Caki2 (cell line): ENCODE measurements at regions not wholly inside any gene's neighbourhood (a gene's known extent, or its start where the extent isn't known, plus 50 kb on each side); places are given as distances from the start of the nearest gene placed in this dataset.
"Not testable (repeated sequence)": the region's sequence is repeated elsewhere in the genome, so short reads cannot be mapped to it uniquely, and the experiment has no call there.

ENCODE experiments used
- DNase-seq: peaks from one replicate; pipeline ENCODE4 v3.0.0-alpha.2; 2015; ENCODE audit warnings: low read depth
- in situ Hi-C: cut with HindIII; loops from 2 replicates; pipeline ENCODE4 v1.10.0; 2016; ENCODE audit warnings: low sequenced_read_pairs, low pct_unique_long_range_greater_than_20kb, mixed read lengths

DNA sequence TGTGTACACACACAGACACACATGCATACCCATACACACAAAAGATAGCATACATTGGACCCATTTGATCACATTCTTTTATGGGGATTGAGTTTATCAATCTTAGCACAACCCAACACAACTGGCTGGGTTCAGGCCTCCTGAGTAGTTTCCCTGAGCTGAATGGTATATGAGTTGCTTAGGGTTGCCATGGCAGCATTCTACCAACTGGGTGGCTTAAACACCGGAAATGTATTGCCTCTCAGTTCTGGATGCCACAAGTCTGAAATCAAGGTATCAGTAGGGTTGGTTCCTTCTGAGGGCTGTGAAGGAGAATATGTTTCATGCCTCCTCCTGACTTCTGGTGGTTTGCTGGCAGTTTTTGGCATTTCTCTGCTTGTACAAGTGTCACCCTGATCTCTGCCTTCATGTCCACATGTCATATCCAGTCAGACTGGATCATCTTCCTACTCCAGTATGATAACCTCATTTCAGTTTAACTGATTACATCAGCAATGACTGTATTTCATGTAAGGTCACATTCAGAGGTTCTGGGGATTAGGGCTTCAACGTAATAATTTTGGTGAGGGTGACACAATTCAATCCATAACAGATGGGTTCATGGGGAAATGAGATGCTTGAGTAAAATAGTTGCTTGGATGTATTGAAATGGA, 212.7 kb downstream of the KCNE4 start:
- no peak for DNase-seq
- in situ Hi-C loops = no loop called here

DNA sequence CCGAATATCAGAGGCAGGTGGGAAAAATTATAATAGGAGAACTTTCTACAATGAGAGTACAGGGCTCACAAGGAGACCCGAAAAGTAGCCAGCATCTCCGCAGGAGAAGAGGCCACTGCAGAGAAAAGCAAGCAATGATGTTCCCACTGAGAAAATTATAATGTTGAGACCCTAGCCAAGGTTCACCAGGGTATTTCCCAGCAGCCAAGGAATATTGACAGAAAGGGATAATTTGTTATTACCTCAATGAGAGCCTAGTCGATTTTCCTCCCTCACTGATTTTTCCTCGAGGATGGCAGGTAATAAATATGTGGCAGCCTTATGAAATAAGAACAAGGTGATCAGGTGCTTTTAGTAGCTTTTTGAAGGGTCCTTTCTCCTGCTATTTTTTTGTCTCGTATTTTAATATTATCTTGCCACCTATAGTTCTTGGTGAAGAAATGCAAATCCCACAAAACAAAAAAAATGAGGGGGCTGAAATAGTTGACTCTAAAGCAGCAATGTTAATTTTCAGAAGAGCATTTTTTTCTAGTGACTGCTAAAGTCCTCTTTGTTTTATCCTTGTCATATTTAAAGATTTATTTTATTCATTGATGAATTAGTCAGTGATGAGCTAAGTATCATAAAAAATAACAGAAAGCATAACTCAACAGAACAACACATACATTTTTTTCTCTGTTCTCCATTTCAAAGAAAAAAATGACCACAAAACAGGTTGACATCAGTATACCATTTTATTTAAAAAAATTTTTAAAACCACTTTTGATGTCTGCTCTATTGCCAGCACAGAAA, 215.4 kb downstream of the KCNE4 start:
- DNase-seq = no peak
- in situ Hi-C loops = no loop called here

DNA sequence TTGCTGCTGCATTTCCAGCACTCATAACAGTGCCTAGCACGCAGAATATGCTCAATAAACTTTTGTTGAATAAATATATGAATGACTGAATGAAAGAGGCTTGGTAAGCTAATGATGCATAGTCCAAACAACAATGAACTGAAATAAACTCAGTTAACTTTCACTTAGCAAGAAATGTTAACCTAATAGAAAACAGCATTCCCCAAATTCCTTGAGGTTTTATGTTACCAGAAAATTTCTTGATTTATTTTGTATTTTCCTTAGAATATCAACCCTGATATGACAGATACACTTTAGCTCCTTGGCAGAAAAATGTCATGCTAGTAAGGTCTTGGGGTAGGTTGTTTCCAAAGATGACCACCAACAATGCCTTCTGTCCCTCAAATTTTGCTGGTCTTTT, 217.4 kb downstream of the KCNE4 start:
- DNase-seq = no peak
- in situ Hi-C loops = no loop called here

DNA sequence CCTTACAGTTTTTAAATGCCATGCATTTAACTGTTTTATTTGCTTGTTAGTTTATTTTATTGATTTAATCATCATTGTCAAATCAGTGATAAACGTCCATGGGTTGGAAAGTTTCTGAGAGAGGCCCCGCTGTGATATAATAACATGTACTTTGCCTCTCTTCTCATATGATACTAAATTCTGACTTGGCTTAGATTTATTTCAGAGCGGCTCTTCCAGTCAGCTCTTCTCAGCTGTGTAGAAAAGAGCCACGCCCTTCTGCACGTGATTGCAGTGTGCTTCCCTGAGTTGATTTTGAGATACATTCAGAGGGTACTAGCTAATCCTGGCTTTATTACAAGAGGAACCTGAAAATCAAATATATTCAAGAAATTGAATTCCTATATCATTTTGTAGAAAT, 218.6 kb downstream of the KCNE4 start:
- in situ Hi-C loops = no loop called here
- DNase-seq = no peak

- in situ Hi-C loops = no loop called here
These were observed 222.0 kb downstream of the KCNE4 start for GRCh38 chr2:223273995-223274394.

GRCh38 chr2:223282221-223282620, 230.2 kb downstream of the KCNE4 start:
- no peak for DNase-seq
- in situ Hi-C loops = no loop called here

More at GRCh38 chr2:223273995-223274394, 222.0 kb downstream of the KCNE4 start:
- DNase-seq = no peak

DNA sequence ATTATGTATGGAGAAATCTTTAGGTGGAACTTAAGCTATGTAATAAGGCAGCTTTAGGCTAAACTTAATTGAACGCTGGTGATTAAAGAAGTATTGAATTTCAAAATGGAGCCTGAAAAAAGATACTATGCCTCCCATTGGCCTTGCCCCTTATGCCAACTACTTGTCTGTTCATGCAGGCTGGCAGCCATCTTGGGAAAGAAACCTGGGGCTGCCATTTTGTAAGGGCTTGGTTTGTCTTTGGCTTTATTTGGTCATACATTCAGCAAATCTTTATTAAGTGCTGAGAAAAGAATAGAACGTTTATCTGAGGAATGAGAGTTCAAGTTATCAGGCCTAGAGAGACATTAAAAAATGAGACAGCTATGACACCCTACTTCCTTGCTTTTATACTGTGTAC, 231.3 kb downstream of the KCNE4 start:
- in situ Hi-C loops = no loop called here
- DNase-seq = no peak

DNA sequence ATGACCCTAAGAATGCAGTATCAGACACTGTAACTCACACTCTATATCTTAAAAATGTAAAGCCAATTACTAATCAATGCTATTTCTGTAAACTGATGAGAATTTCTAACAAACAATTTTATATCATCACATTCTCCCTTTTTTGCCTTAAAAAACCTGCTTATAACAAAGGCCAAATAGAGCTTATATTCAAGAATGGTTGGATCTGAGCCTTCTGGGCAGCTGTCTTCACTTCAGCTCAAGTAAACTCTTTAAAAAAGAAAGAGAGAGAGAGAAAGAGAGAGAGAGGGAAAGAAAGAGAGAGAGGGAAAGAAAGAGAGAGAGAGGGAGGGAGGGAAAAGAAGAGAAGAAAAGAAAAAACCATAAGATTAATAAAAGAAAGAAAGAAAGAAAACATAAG, 231.8 kb downstream of the KCNE4 start:
- no peak for DNase-seq
- in situ Hi-C loops = no loop called here

- in situ Hi-C loops = no loop called here
- DNase-seq = no peak
These were observed 233.6 kb downstream of the KCNE4 start for GRCh38 chr2:223285370-223286265.

GRCh38 chr2:223294756-223295155, 242.8 kb downstream of the KCNE4 start:
- in situ Hi-C loops = no loop called here
- DNase-seq = no peak

- peak; percentile 4 for DNase-seq
- in situ Hi-C loops = no loop called here
These were observed 245.8 kb downstream of the KCNE4 start for GRCh38 chr2:223297788-223298187.

GRCh38 chr2:223298329-223298728, 246.3 kb downstream of the KCNE4 start:
- DNase-seq, in situ Hi-C loops: not testable (repeated sequence)

- no peak for DNase-seq
- in situ Hi-C loops = no loop called here
These were observed 248.3 kb downstream of the KCNE4 start for GRCh38 chr2:223300326-223300725.

GRCh38 chr2:223306371-223306770, 254.4 kb downstream of the KCNE4 start:
- DNase-seq = peak; percentile 20
- in situ Hi-C loops = no loop called here

DNA sequence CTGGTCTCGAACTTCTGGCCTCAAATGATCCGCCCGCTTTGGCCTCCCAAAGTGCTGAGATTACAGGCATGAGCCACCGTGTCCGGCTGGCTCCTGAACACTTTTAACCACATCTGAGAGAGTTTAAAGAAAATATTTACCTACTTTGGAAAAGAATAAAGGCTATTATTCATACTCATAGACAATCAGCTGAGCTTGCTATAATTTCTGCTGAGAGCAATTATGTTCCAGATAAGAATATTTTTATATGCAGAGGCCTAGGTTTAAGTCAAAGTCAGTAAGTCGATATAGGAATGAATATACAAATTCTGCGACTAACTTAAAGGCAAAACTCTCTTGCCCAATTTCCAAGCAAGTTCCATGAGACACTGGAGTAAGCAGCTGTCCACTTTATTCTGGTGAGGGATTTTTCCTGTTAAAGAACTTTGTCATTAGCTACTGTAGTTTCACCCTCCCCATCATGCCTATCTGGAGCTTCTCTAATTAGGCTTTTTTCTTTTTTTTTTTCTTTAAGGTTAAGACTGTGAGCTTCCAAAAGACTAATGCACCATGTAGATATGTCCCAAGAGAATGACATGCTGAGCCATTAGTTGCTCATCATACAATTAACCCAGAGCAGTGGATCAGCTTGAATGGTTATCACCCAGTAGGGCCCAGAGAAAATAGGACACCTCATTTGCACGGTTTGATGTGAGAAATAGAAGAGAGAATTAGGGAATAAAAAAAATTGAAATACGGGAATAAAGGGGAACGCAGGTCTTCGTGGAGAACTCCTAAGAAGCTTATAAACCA, 260.1 kb downstream of the KCNE4 start:
- DNase-seq = no peak
- in situ Hi-C loops = no loop called here

GRCh38 chr2:223313101-223313500, 261.1 kb downstream of the KCNE4 start:
- in situ Hi-C loops = no loop called here
- DNase-seq = no peak

DNA sequence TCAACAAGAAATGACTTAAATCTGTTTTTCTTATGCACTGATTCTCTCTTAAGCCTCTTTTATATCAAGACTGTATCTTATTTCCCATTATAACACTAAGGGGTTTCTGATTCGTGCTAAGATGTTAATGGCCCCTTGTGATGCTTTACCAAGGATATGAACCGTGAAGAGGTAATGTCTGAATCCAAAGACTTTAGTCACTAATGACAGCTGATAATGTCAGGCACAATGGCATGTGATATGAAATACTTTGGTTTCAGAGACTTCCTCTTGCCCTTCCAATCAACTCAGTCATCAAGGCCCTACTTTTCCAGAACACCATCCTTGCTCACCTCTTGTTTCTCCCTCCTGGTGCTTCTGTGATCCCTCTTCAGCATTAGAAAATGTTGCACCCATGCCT, 262.8 kb downstream of the KCNE4 start:
- in situ Hi-C loops = no loop called here
- peak; percentile 27 for DNase-seq

GRCh38 chr2:223315813-223316212, 263.8 kb downstream of the KCNE4 start:
- DNase-seq = no peak
- in situ Hi-C loops = no loop called here
